HPDE6-E6E7 (cell line): ENCODE measurements at regions not wholly inside any gene's neighbourhood (a gene's known extent, or its start where the extent isn't known, plus 50 kb on each side); places are given as distances from the start of the nearest gene placed in this dataset.
"Not testable (repeated sequence)": the region's sequence is repeated elsewhere in the genome, so short reads cannot be mapped to it uniquely, and the experiment has no call there.

Experiments
- DNase-seq: peaks from one replicate; pipeline ENCODE4 v3.0.0; 2011; ENCODE audit warnings: missing footprints; ENCODE audit errors: extremely low spot score

- DNase-seq = no peak
Observed at GRCh38 chr6:78231002-78231401, 578.2 kb downstream of the MEI4 start.

DNA sequence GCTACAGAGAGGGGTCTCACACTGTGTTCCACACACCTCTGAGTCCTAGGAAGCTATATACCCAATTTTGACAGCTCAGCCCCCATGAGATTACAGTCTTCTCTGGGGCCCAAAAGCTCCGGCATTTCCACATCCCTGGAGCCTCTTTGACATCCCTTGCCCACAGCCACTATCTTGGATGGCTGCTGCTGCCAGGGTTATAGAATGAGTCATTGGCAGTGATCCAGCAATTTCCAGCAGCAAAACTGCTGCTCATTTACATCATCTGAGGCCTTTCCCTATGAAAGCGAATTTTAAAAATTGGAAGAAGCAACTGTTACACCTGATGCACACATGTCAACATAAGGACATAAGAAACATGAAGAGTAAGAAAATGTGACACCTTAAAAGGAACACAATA, 590.7 kb downstream of the MEI4 start:
- no peak for DNase-seq

DNA sequence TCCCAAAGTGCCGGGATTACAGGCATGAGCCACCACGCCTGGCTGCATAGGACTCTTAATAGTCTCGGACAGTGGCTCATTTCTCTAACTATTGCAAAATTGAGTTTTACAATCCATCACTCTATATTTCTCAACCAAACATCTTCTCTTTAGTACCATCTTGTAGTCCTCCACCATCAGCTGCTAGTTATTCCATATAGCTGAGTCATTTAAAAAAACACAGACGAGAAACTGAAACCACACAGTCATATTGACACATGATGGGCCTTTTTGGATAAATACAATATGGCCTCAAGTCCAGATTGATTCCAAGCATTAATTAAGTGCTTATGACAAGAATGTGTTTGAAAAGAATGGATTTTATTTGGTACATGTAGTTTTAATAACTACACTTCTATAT, 599.1 kb downstream of the MEI4 start:
- no peak for DNase-seq

- DNase-seq = no peak
Observed at GRCh38 chr6:78253618-78254017, 600.8 kb downstream of the MEI4 start.

DNA sequence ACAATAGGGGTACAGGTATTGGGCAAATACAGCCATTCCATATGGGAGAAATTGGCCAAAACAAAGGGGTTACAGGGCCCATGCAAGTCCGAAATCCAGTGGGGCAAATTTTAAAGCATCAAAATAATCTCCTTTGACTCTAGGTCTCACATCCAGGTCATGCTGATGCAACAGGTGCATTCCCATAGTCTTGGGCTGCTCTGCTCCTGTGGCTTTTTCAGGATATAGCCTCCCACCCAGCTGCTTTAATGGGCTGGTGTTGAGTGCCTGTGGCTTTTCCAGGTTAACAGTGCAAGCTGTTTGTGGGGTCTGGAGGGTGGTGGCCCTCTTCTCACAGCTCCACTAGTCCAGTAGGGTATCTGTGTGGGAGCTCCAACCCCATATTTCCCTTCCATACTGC, 607.1 kb downstream of the MEI4 start:
- DNase-seq = no peak

- DNase-seq = not testable (repeated sequence)
Observed at GRCh38 chr6:78260427-78260826, 606.9 kb upstream of the IRAK1BP1 start.

DNA sequence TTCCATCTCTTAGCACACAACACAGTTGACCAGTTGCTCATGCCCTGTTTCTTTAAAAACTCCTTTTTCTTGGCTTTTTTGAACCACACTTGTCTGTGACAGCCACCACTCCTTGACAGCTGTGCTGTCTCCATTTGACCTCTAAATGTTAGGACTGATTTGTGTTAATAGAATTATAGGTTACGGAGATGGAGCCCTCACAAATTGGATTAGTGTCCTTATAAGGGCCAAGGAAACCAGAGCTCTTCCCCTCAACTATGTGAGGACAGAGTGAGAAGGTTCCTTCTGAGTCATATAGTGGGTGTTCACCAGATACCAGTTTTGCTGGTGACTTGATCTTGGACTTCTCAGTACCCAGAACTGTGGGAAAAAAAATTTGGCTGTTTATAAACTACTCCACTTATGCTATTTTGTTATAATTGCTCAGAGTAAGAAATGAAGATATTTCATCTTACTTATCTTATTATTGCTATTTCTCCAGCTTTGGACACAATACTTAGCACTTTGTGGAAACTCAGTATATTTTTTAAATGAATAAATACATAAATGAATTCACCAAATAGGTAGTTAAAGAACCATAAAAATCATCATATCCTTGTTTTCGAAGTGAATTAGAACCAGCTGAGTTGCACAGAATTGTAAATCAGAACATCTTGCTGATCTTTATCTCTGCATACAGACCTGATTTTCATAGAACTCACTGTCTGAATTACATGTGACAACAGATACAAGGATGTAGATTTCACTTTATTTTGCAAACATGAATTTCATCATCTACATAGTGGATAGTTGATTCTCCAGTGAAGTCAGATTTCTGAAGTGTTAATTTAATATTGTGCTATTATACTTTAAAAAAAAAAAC, 598.5 kb upstream of the IRAK1BP1 start:
- no peak for DNase-seq

DNA sequence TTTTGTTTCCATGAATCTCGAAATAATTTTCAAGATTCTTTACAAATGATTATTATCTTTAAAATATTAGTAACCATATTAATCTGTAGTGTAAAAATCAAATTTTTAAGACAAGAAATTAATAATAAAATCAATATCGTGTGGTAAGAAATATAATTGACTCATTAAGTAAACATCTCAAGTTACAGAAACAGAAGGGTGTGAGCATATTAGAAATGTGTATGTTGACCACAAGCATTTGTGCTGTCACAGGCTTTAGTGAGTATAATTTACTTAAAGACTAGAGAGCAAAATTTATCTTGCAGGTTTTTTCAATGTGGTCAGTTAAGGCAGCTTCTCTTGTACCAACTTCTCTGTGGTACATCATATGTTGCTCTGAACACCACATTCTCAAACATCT, 566.5 kb upstream of the IRAK1BP1 start:
- peak; percentile 8 for DNase-seq

DNA sequence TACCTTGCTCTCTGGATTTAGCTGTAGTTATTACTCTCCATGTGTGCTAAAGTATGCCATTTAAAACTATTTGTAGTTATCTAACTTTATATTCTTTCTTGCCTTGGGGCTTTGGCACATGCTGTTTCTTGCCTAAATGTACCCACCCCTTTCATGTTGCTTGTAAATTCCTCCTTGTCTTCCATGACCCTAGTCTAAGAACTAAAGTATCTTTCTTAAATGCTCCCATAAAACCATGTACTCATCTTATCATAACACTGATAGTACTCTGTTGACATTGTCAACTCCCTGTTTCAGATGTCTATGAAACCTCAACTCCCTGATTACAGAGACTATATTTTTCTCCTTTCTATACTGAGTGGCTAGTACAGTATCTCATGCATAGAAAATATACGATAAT, 564.9 kb upstream of the IRAK1BP1 start:
- DNase-seq = no peak

DNA sequence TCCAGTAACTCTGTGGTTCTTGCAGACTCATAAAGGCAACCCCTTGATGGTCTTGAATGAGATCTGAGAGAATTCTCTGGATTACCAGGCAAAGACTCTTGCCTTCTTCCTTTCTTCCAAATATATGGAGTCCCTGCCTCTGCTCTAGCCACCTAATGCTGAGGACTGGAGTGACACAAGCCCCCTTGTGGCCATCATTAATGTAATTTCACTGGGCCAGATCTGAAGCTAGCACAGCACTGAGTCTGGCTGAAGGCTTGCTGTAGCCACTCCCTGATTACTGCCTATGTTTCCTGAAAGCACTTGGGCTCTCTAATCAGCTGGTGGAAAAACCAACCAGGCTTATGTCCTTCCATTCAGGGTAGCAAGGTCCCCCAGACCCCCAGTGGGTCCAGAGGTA, 559.3 kb upstream of the IRAK1BP1 start:
- DNase-seq = no peak

GRCh38 chr6:78322068-78322845, 545.1 kb upstream of the IRAK1BP1 start:
- DNase-seq = no peak

- DNase-seq = no peak
Observed at GRCh38 chr6:78324213-78324612, 543.1 kb upstream of the IRAK1BP1 start.

DNA sequence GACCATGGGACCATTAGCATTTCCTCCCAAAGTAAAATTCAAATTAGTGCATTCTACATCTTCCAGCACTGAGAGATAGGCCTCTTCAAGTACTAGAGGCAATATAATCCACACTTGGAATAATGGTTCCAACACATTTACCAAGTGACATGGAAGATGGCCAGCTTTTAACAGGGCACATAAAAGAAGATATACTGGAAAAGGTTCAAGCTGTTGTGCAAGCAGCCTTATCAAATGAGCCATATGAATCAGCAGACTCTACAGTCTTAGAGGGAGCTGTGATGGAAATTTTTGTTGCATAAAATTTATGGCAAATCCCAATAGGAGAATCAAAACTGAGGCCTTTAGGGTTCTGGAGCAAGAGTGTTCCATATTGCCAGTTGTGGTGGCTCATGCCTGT, 526.6 kb upstream of the IRAK1BP1 start:
- DNase-seq = no peak

DNA sequence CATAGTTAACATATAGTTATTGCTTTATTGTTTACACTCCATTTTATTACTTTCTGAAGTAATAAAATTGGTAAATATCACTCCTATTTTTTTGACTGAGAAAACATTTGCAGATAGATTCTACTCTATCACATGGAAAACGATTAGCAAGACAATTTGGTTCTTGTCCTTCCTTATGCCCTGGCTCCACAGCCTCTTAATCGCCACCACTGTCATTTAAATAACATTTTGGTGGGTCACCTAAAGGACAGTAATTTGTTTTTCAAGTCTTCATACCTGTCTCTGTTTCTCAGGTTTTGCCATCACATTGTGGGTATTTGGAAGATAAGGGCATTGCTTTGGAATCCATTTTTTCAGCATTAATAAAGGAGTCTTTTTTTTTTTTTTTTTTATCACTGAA, 521.5 kb upstream of the IRAK1BP1 start:
- DNase-seq = no peak

DNA sequence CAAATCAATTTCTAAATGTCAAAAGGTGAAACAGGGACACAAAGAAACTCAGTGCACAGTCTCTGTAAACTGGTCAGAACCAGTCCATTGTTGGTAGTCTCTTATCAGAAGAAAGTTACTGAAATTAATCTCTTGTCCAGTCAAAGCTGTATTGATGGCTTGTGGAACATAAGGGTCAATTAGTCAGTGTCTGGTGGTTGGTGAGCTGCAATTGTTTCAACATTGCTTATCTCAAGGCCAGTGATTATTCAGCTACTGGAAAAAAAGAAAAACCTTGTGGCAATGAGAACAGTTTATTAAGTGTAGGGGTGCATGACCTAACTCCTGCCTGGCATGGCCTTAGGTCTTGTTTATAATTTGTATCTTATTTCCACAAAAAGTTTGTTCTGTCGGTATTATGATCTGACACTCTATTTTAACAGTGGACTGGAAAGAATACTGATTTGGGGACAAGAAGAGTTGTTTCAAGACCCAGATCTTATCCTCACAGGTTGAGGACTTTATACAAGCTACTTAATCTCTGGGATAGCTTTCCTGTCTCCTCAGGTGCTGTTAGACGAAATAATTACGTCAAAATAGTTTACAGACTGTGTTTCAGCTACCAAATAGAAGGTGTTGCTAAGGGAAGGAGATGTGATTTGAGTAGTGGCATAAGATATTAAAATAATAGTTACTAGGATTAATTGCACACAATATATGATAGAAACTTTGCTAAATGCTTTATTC, 520.0 kb upstream of the IRAK1BP1 start:
- no peak for DNase-seq

- DNase-seq = no peak
Observed at GRCh38 chr6:78353040-78353439, 514.3 kb upstream of the IRAK1BP1 start.

- DNase-seq = no peak
Observed at GRCh38 chr6:78363688-78364087, 503.7 kb upstream of the IRAK1BP1 start.

DNA sequence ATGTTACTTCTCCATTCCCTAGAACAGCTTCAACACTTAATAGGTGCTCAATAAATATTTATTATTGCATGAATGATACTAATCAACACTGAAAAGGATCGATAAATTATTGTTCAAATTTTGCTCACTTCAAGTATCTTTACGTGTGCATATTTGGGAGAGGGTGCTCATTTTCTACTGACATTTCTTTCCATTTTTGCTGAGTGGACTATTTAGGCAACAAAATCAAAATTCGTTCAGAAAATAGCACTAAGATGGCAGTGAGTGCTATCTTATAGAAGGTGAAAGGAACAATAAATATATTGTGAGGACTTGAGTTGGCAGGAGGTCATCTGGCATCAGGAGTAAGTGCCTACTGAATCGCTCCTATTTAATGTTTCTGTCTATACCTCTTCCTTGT, 501.9 kb upstream of the IRAK1BP1 start:
- DNase-seq = no peak

DNA sequence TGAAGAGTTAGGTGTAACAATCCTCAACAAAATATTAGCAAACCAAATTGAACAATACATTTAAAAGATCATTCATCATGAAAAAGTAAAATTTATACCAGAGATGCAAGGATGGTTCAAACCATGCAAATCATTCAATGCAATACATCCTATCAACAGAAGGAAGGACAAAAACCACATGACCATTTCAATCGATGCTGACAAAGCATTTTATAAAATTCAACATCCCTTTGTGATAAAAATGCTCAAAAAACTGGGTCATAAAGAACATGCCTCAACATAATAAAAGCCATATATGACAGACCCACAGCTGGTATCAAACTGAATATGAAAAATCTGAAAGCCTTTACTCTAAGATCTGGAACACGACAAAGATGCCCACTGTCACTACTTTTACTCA, 490.3 kb upstream of the IRAK1BP1 start:
- DNase-seq = no peak

DNA sequence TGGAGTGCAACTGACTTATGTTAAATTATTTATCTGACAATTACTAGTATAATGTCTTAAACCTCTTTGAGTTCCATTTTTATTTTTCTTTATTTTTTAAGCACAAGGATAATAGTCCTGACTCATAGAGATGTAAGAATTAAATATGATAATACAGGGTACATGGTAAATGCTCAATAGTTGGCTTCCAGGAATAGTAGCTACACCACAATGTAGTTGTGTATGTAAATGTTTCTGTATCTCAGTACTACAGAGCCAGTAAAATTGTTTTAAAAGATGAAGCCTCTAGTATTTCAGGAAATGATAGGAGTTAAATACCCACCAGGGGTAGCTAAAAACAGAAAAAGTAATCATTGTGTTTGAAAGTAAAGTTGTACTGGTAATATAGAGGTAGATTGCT, 487.4 kb upstream of the IRAK1BP1 start:
- no peak for DNase-seq

DNA sequence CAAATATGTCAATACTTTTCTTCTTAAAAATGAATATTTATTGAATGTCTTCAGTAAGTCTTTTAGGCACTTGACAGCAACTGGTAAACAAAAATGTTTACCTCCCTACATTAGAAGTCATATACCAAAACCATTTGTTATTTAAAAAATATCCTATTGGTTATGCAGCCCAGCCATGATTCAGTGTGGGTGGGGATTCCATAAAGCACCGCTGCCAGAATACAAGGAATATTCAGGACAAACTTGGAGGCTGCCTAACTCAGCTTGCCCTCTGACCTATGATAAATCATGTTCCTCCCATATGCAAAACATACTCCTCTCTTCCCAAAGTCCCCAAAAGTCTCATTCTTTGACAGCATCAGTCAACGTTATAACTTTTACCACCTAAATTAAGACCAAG, 486.8 kb upstream of the IRAK1BP1 start:
- DNase-seq = no peak

DNA sequence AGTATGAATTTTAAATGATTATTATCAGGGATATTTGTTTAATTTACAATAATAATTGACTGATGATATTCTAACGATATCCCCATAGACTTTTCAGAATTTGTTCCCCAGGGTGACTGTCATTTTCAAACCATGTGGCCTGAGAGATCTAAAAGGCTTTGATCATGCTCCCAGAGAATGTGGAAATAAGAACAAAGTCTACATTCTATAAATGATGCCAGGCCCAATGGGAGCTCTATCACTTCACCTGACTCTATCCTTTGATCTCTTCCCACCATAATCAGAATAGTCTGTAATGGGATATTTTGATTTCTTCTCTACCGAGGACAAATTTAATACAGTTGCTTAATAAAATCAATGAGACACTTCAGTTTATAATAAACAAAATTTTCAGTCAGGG, 483.4 kb upstream of the IRAK1BP1 start:
- no peak for DNase-seq

GRCh38 chr6:78386854-78387253, 480.5 kb upstream of the IRAK1BP1 start:
- DNase-seq = not testable (repeated sequence)
